ENCODE measurements at regions not wholly inside any gene's neighbourhood (a gene's known extent, or its start where the extent isn't known, plus 50 kb on each side); places are given as distances from the start of the nearest gene placed in this dataset.

- Histone ChIP-seq H3K9ac (replicated peaks in 1 of 4; ENCODE audit: extremely low read depth in 1 of 4, low read depth in 3 of 4, low read length in 3 of 4) (no peak overlapping the region), H2BK5ac (ENCODE audit: low read depth, low read length) (no peak overlapping the region), H2BK120ac (replicated peaks; ENCODE audit: low read depth, low read length) (no peak overlapping the region), H2BK20ac (ENCODE audit: low read length) (no peak overlapping the region), H3K27ac (ENCODE audit: low read depth, low read length) (no peak overlapping the region), H4K91ac (replicated peaks; ENCODE audit: insufficient read length, low read length) (no peak overlapping the region), H3K23me2 (ENCODE audit: low read depth, low read length) (no peaks in the 10 kb centered on the region), H2AK5ac (ENCODE audit: low read depth, low read length) (no peak overlapping the region), H3K18ac (ENCODE audit: extremely low read depth, low read length) (no peak overlapping the region), H2BK15ac (ENCODE audit: low read length) (no peak overlapping the region), H3K79me2 (ENCODE audit: control insufficient read depth in 1 of 2, insufficient read depth in 2 of 2, low read length in 2 of 2) (no peaks in the 10 kb centered on the region), H3K4me3 (ENCODE audit: extremely low read depth in 1 of 4, insufficient read depth in 2 of 4, low read depth in 3 of 4, low read length in 4 of 4) (no peak overlapping the region), H3K4me1 (replicated peaks in 1 of 4; ENCODE audit: control insufficient read depth in 3 of 4, insufficient read depth in 4 of 4, low read length in 3 of 4) (no peaks in the 10 kb centered on the region), H4K20me1 (replicated peaks in 1 of 2; ENCODE audit: control insufficient read depth in 1 of 2, insufficient read depth in 2 of 2, low read length in 2 of 2) (no peaks in the 10 kb centered on the region), H4K8ac (ENCODE audit: extremely low read depth, insufficient read depth, low read length) (no peak overlapping the region), H3K4me2 (ENCODE audit: insufficient read depth in 1 of 2, low read depth in 2 of 2, low read length in 2 of 2) (no peak overlapping the region), H4K5ac (ENCODE audit: insufficient read length, low read depth, low read length) (no peak overlapping the region), H3K56ac (replicated peaks; ENCODE audit: insufficient read length, low read depth, low read length) (no peak overlapping the region), H3K36me3 (ENCODE audit: control insufficient read depth in 2 of 4, insufficient read depth in 4 of 4, low read length in 3 of 4) (no peaks in the 10 kb centered on the region), H2BK12ac (ENCODE audit: low read depth, low read length) (no peak overlapping the region), H3K79me1 (ENCODE audit: low read depth, low read length) (no peaks in the 10 kb centered on the region), H2AFZ (ENCODE audit: low read length) (no peak overlapping the region), H3K27me3 (replicated peaks in 1 of 4; ENCODE audit: control insufficient read depth in 3 of 4, extremely low read depth in 1 of 4, insufficient read depth in 3 of 4, low read length in 3 of 4) (no peaks in the 10 kb centered on the region), H3K9me3 (ENCODE audit: insufficient read depth in 2 of 2, low read depth in 1 of 2, low read length in 1 of 2) (no peaks in the 10 kb centered on the region), H3K4ac (replicated peaks; ENCODE audit: insufficient read length, low read depth, low read length) (no peak overlapping the region), H3K14ac (ENCODE audit: insufficient read length) (no peak overlapping the region), H3K23ac (ENCODE audit: insufficient read length) (no peak overlapping the region)
- ChIA-PET POLR2A (ENCODE audit: partially characterized antibody) (no interaction called here), CTCF (ENCODE audit: partially characterized antibody) (interaction anchor here (1.3 to 1.5 kb wide), 2 partner anchors 10 to 19 kb away, joined by 3 to 4 read pairs; no protein-coding TSS in a partner anchor)
- DNase-seq (ENCODE audit: low read depth in 1 of 2, low spot score in 2 of 2) (no peak), FAIRE-seq (no peak)
- 94% methylated on average over 2 of the region's 2 CpGs; no CpG with 5 or more reads in 1 of the 2 experiments for WGBS, 2 experiments (ENCODE audit: extremely low coverage in 1 of 2, insufficient coverage in 1 of 2, insufficient read length in 1 of 2, insufficient replicate concordance in 2 of 2, low coverage in 1 of 2, low lambda C conversion rate in 2 of 2, missing lambda C conversion rate in 1 of 2)
- TF ChIP-seq POLR2A (IDR thresholded peaks at IDR 0.05; ENCODE audit: control extremely low read depth in 1 of 2, low read depth in 2 of 2, low read length in 2 of 2) (no peak), TAF7 (optimal IDR thresholded peaks at IDR 0.05; ENCODE audit: borderline replicate concordance, low read depth, low read length) (no peak)
Observed at GRCh38 chr11:34809191-34810106, 106.7 kb downstream of the APIP start.

Data from H1 (cell line).